GM21825 (cell line): ENCODE measurements at regions not wholly inside any gene's neighbourhood (a gene's known extent, or its start where the extent isn't known, plus 50 kb on each side); places are given as distances from the start of the nearest gene placed in this dataset.
"Not testable (repeated sequence)": the region's sequence is repeated elsewhere in the genome, so short reads cannot be mapped to it uniquely, and the experiment has no call there.

Experiments
- ATAC-seq: cut with Tn5 transposase; IDR thresholded peaks from one replicate; pipeline ENCODE4 v1.9.1; 2021; ENCODE audit warnings: mild to moderate bottlenecking, moderate library complexity; ENCODE audit not compliant: unreplicated experiment

DNA sequence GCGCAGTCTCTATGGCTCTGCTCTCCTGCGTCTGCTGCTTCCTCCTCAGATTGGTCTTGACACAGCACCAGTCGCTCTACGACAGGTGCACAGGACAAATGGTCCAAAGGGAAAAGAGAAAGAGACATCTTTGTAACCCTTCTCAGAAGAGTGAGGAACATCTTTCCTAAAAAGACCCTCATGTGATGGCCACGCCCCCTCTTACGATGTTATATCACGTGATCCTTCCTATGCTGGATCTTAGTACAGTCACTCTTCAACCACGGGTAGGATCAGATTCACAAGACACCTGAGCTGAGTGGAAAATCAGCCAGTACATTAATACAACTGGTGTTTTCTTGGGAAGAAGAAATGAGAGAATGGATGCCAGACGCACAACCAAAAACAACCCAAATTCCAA is 262.2 kb upstream of the CELF2 start:
- no peak for ATAC-seq

DNA sequence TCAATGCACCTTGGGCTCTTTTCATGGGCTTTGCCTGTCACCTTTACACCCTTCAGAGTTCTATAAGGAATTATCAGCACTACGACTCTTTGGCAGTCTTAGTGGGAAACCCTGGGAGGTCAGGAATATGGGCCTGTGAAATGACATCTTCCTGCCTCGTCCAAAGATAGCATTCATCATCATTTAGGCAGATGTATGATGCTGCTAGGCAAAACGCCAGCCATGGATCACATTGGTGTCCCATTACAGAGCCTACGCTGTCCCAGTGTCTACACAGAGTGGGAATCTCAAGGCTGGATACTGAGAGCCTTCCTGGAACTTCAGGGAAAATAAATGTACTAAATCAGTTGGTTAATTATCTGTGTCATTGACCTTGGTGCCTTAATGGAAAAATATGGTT is 259.4 kb upstream of the CELF2 start:
- ATAC-seq: no peak

DNA sequence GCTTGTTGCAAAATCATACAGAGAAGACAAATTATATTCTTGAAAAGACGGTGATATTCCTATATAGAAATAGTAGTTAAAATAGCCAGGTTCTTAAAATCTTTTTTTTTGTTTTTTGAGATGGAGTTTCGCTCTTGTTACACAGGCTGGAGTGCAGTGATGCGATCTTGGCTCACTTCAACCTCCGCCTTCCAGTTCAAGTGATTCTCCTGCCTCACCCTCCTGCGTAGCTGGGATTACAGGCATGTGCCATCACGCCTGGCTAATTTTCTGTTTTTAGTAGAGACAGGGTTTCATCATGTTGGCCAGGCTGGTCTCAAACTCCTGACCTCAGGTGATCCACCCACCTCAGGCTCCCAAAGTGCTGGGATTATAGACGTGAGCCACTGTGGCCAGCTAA is 257.9 kb upstream of the CELF2 start:
- ATAC-seq: not testable (repeated sequence)

DNA sequence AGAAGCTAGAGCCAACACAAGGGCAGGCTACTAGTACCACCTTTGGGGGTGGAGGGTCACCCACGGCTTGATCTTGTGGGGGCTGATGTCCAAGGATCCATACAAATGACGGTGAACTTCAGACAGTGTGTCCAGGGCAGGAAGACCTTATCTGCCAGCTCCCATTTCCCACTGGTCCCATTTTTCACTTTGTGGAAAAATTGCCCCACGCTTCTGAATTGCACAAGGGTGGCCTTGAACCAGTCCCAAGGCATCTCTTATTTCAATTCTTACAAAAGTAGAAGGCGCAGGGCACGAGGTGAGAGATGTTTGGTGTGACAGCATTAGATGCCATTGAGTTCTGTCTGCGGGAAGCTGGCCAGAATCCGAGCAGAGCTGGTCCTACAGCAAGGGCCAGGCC is 252.7 kb upstream of the CELF2 start:
- no peak for ATAC-seq

DNA sequence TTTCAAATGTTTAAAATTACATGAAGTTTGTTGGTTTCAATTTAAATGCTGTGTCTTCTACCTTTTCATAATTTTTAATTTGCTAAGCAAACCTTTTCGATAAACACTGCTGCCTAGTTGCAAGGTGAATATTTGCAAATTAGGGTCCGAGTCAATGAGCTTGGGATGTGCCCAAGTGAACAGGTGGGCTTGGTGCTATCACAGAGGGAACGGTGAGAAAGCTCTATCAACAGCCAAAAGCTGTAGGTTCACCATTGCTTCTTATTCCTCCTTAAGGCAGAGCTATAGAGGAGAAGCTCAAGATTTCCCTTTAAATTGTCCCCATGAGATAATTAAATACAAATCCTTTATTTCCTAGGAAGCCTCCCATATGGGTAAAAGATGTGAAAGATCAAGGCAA is 245.3 kb upstream of the CELF2 start:
- ATAC-seq: no peak

DNA sequence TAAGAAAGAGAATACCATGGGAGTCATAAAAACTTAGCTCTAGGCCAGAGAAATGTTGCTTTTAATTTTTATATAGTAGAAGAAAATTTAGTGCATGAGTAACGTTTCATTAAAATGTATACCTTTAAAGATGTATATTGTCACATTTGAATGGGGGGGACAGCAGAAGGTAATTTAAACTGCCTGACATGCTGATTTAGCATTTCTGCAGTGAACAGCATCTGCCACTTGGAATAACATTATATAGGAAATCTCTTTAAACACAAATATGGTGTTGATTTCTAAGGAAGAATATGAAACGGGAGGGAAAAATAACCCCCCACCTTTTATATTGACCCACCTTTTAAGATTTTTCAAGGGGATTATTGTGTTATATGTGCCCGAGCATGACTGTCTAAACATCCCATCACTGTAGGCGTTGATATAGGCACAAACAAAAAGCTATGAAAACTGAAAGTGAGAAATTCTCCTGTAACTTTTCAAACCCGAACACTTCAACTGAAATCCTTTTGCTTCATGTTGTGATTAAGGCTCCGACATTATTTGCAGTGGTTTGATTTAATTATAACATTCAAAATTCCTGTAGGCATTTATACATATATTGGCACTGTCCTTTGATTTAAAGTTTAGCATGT is 244.7 kb upstream of the CELF2 start:
- no peak for ATAC-seq

DNA sequence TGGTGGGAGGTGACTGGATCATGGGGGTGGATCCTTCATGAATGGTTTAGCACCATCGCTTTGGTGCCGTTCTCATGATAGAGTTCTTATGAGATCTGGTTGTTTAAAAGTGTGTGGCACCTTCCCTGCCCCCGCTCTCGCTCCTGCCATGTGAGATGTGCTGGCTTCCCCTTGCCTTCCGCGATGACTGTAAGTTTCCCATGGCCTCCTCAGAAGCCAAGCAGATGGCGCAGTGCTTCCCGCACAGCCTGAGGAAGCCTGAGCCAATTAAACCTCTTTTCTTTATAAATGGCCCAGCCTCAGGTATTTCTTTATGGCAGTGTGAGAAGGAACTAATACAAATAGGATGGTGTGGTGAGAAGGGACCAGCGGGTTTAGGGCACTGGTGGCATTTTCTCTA is 243.3 kb upstream of the CELF2 start:
- ATAC-seq: no peak

DNA sequence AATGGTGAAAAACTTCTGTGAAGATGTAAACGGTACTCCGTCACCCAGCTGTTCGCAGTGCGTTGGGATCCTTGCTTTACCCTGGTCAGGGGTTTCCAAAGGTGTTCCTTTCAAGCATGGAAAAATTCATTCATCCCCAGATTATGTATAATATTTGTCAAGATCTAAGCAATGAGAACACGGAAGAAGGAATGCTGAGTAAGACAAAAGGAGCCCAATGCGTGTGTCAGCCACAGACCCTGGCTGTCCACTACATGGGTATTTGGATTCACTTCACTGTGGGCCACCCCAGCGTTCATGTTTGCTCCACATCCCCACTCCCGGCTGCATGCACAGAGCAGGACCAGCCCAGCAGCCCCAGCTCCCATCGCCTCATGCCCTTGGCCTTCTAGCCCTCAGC is 241.3 kb upstream of the CELF2 start:
- ATAC-seq: no peak

DNA sequence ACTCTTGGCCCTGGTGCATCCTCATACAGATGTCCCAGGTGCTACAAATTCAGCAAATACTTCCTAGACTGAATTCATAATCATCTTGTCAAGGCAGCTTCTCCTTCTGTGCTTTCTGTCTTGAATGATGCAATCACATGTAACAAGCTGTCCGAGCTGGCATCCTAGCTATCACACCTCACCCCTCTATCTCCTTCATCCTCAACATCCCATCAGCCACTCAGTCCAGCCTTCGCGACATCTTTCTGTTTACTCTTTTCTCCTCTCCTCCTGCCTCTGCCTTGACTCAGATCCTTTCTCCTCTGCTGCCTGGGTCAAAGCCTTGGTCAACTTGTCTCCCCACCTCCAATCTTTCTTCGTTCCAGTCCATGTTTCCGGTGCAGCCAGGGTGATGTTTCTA is 240.4 kb upstream of the CELF2 start:
- ATAC-seq: no peak

DNA sequence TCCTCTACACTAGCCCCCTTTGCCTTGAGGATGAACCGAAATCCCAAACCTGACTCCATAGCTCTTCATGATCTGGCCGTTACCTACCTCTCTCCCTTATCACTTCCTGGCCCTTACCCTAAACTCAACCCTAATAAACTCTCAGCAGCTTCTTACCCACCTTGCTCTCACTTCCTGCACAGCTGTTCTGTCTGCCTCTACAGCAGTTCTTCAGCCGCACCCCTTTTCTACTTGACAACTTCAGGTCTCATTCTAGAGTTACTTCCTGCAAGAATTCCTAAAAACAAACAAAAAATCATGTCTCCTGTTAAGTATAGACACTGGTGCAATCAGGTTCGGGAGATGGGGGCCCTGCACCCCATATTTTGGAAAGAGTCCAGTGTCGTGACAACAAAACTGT is 239.9 kb upstream of the CELF2 start:
- ATAC-seq: no peak

DNA sequence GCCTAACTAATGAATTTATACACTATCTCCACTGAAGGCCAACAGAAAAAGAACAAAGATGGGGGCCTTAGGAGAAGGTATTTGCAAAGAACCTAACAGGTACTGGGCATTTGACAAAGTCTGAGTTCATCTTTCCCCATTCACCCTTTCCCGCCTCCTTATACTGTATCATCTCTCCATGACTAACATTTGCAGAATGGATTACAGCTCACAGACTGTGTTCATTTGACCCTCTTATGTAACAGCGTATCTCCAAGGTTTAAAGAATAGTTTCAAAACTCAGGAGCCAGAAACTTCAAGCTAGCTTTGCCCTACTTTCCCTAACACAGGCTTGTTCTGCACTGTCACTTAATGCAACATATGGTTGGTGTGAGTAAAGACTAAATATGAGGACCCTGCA is 238.7 kb upstream of the CELF2 start:
- ATAC-seq: no peak

DNA sequence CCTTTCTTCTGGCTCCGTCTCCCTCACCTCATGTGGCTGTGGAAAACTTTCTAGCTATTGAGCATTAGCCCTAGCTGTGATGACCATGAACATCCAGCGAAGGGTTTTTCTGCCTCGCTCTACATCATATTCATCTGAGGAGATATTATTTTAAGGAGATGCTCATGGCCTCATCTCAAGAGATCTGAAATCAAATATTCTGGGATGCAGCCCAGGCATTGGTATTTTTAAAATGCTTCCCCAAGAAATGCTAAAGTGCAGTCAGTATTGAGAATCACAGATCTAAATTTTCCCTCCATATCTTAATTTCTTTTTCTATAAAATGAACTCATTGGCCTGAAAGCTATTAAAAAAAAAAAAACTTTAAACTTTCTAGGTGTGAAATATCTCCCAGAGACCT is 238.2 kb upstream of the CELF2 start:
- no peak for ATAC-seq

DNA sequence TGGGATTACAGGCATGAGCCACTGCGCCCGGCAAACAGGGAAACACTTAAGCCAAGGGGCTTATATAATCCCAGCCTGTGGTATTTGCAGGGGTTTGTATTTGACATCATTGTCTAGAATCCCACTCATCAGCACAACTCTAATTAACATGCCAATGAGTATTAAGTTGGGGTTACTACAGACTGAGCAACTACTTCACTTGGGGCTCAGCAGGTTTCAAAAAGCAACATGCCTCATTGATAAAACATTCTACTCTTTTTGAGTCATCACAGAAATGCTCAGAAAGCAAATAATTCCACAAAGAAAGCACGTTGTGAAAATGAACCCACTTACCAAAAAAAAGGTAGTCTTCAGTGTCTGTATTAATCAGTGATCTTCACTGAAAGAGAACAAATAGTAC is 236.9 kb upstream of the CELF2 start:
- ATAC-seq: no peak

DNA sequence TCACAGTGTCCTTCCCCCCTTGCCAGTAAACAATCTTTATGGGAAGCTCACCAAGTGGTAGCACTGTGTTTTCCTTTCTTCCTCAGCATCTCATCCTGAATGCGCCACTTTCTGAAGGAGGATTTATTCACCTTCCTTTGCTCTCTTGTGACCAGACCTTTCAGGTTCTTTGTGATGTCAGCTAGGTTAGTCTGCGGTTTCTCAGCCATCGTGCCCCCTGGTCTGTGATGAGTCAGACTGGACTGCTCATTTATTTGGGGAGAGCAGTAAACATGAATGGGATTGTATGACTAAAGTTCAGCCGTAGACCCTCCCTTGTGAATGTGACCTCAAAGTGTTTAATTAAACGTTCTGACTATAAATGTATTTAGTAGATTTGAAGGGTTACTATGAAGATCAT is 235.1 kb upstream of the CELF2 start:
- ATAC-seq: no peak

DNA sequence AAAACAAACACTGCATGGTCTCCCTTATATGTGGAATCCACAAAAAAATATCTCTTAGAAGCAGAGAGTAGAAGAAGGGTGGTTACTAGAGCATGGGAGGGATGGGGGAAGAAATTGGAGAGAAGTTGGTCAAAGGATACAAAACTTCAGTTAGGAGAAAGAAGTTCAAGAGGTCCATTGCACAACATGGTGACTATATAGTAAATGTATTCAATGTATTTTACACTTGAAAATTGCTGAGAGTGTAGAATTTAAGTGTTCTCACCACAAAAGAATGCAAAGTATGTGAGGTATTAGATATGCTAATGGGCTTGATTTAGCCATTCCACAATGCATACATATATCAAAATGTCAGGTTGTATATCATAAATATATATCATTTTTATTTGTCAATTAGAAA is 232.0 kb upstream of the CELF2 start:
- ATAC-seq: no peak

DNA sequence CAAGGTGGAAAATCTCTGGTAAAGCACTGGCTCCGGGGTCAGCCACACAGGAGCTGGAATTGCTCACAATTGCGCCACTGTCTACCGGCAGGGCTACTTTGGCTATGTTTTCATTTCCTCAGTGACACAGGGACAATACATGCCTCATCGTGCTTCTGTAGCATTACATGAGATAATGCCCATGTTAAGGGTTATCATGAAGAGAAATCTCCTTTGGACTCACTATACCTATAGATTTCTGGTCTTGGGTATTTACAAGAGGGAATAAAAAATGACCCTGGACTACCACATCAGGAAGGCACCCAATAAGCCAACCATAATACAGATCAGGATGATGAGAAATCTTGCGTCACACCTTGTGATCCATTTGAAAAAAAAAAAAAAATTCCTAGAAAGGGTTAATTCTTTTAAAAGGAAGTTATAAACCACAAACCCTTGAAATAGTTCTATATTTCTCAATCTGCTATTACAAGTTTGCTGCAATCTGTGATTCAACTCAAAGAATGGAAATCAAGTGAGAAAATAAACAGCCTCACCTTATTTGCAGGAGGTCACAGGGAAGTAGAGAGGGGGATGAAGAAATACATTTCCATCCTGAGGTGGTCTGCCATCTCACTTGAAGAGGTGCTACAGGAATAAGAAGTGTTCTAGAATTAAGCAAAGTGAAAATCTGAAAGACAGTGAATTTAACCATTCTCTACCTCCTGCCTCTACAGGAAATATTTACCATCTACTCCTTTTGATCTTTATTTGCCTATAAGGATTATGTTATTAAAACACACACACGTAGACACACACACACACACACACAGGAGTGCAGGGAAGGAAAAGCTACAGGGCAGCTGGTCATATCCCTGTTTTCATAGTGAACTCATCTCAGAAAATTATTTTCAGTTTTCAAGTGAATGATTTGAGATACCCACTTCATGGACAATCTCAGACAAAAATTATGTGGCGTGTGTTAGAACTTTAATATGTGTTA is 231.3 kb upstream of the CELF2 start:
- no peak for ATAC-seq

DNA sequence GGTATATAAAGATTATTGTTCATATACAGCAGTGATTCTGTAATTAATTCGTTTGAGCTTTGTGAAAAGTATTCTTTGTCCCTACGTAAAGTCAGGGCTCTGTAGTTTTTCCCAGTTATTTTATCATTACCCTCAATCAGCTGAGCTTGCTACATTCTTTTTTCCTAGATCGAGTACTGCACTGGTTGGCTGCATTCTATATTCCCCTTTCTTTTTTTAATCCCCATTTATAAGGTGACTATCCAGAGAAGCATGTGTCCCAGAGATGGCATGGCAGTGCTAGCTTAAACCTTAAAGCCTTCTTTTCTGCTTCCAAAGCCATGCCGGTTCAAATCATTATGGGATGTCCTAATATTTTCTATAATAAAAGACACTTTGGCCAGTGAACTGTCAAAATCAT is 230.1 kb upstream of the CELF2 start:
- no peak for ATAC-seq

DNA sequence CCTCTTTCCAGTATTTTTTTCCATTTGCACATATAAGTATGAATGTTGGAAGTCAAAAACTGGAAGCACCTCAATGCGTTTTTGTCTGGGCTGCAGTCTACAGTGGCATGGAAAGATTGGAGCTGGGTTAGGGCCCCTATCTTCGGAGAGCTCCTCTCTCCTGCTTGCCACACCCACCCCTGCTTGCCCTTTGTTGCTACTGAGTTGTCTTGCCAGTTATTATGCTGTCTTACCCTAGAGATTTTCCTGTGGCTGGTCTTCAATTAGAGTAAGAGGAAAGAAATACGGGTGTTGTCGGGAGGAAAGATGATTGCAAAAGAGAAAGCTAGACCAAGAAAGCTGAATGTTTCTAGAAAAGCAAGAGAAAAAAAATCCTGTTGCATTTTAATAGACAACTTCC is 228.9 kb upstream of the CELF2 start:
- no peak for ATAC-seq

DNA sequence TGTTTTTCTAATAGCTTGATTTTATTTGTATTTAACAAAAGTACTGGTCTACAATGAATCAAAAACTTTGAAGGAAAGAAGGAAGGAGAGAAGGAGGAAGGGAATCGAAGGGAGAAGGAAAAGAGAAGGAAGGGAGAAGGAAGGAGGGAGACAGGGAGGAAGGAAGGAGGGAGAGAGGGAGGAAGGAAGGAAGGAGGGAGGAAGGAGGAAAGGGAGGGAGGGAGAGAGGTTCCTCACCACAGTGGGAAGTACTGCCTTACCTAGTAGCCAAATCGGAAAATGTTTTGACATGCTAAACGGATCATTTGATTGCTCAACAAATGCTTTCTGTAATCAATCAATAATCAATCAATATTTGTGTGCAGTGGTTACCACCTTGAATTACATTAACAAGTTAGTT is 225.8 kb upstream of the CELF2 start:
- no peak for ATAC-seq

DNA sequence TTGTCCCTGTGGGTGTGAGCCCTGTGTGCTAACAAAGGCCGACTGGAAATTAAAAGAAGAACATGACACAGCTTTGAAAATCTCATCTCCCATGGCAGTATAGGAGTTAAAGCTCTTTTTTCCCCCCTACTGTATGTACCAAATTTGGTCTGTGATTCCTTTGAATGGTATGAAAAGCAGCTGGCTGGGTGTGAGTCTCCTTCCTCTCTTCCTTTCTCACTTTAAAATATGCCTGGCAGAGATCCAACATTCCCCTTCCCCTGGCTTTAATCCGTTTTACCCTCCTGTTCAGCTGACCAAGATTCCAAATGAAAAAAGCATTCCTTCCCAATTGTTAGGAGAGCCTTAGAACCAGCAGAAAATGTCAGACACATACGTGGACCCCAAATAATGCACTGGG is 225.0 kb upstream of the CELF2 start:
- no peak for ATAC-seq

DNA sequence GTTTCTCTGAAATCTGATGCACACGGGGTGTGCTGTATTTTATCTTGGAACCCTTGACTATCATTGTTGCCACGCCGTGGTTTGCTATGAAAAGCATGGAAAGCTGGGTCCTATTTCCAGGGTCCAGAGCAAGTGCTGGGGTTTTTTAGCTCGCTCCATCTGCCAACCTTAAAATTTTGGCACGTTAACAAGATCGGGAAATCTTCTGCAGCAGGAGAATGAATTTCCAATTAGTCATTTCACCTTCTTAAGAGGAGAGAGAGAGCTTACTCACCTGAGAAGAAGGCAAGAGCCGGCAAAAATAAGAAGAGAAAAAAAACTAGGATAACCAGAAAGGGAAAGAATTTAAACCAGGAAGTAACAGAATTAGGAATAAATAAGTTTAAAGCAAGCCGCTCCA is 223.6 kb upstream of the CELF2 start:
- ATAC-seq: no peak

DNA sequence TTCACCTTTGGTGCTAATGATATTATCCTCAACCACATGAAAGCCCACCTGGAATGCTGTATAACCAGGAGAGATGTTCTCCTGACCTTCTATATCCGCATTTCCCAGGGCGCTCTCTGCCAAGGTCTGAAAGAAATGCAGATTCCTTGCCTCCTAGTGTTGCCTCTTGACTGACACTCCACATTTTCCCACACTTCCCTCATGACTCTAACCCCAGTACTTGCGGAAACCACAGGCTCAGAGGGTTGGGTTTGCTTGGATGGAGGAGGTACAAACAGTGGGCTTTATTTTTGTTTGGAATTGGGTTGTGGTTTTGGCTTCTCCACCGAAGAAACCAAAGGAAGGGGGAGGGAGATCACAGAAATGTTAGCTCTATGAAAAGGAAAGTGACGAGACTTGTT is 222.9 kb upstream of the CELF2 start:
- ATAC-seq: no peak
